ENCODE measurements at regions not wholly inside any gene's neighbourhood (a gene's known extent, or its start where the extent isn't known, plus 50 kb on each side); places are given as distances from the start of the nearest gene placed in this dataset.

DNA sequence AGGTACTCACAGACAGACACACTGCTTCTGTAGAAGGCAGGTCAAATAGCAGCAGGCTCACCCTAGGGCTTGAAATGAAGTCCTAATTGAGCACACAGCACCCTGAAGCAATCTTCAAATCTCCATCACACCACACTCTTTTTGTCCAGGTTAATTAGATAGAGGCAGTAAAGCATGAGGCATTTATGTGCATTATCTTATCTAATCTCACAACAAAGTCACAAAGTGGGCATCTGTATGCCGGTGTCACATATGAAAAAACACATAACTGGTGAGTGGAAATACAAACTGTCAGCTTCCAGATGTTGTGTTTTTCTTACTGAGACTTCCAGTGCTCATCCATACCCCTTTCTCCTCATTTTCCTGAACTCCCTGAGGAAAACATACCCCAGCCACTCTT lies 63.8 kb upstream of the NRBF2 start:
- TF ChIP-seq, protein P1, sequence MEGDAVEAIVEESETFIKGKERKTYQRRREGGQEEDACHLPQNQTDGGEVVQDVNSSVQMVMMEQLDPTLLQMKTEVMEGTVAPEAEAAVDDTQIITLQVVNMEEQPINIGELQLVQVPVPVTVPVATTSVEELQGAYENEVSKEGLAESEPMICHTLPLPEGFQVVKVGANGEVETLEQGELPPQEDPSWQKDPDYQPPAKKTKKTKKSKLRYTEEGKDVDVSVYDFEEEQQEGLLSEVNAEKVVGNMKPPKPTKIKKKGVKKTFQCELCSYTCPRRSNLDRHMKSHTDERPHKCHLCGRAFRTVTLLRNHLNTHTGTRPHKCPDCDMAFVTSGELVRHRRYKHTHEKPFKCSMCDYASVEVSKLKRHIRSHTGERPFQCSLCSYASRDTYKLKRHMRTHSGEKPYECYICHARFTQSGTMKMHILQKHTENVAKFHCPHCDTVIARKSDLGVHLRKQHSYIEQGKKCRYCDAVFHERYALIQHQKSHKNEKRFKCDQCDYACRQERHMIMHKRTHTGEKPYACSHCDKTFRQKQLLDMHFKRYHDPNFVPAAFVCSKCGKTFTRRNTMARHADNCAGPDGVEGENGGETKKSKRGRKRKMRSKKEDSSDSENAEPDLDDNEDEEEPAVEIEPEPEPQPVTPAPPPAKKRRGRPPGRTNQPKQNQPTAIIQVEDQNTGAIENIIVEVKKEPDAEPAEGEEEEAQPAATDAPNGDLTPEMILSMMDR (conservative IDR thresholded peaks at IDR 0.05 in 1 of 2, IDR thresholded peaks at IDR 0.05 in 1 of 2; ENCODE audit: extremely low read depth in 1 of 2, insufficient read depth in 1 of 2, low read depth in 1 of 2, low read length in 2 of 2), result no peak
- TF ChIP-seq EZH2 (IDR thresholded peaks at IDR 0.05; ENCODE audit: borderline replicate concordance, low read length), result no peak

Measured in mammary epithelial cell (primary cell).